GM19351 (cell line): ENCODE measurements at regions not wholly inside any gene's neighbourhood (a gene's known extent, or its start where the extent isn't known, plus 50 kb on each side); places are given as distances from the start of the nearest gene placed in this dataset.

Experiments
- ATAC-seq: cut with Tn5 transposase; IDR thresholded peaks from one replicate; pipeline ENCODE4 v1.9.1; 2021; ENCODE audit warnings: mild to moderate bottlenecking, moderate library complexity; ENCODE audit not compliant: unreplicated experiment

GRCh38 chr15:69782809-69783208, 314.9 kb downstream of the TLE3 start:
- ATAC-seq: no peak

- ATAC-seq: no peak
Measured at GRCh38 chr15:69783211-69783610, 314.5 kb downstream of the TLE3 start.

GRCh38 chr15:69784798-69785566, 312.7 kb downstream of the TLE3 start:
- no peak for ATAC-seq

GRCh38 chr15:69786136-69786701, 311.5 kb downstream of the TLE3 start:
- no peak for ATAC-seq

GRCh38 chr15:69787791-69788190, 309.9 kb downstream of the TLE3 start:
- no peak for ATAC-seq

- ATAC-seq: no peak
Measured at GRCh38 chr15:69789648-69790393, 307.9 kb downstream of the TLE3 start.

GRCh38 chr15:69790632-69791031, 307.1 kb downstream of the TLE3 start:
- ATAC-seq: no peak

GRCh38 chr15:69792823-69793222, 304.9 kb downstream of the TLE3 start:
- no peak for ATAC-seq

GRCh38 chr15:69793431-69793780, 304.3 kb downstream of the TLE3 start:
- ATAC-seq: no peak

GRCh38 chr15:69793781-69794451, 303.8 kb downstream of the TLE3 start:
- ATAC-seq: no peak

GRCh38 chr15:69794645-69795469, 302.9 kb downstream of the TLE3 start:
- no peak for ATAC-seq

GRCh38 chr15:69795601-69796000, 302.1 kb downstream of the TLE3 start:
- ATAC-seq: no peak

GRCh38 chr15:69797051-69797595, 300.6 kb downstream of the TLE3 start:
- no peak for ATAC-seq

GRCh38 chr15:69797615-69798014, 300.1 kb downstream of the TLE3 start:
- no peak for ATAC-seq

GRCh38 chr15:69798481-69799250, 299.1 kb downstream of the TLE3 start:
- no peak for ATAC-seq

- no peak for ATAC-seq
Measured at GRCh38 chr15:69801144-69801543, 296.6 kb downstream of the TLE3 start.

- no peak for ATAC-seq
Measured at GRCh38 chr15:69802432-69802831, 295.3 kb downstream of the TLE3 start.

GRCh38 chr15:69804786-69805185, 292.9 kb downstream of the TLE3 start:
- ATAC-seq: no peak

GRCh38 chr15:69805248-69805953, 292.3 kb downstream of the TLE3 start:
- ATAC-seq: no peak
